ENCODE measurements at regions not wholly inside any gene's neighbourhood (a gene's known extent, or its start where the extent isn't known, plus 50 kb on each side); places are given as distances from the start of the nearest gene placed in this dataset.

GRCh38 chr16:51353055-51353454 is 202.0 kb upstream of the SALL1 start:
- H3K4me2 ChIP-seq = no peak overlapping the region
- 83% methylated on average over 3 of the region's 3 CpGs for WGBS (ENCODE audit: low lambda C conversion rate, missing lambda C conversion rate)
- no peak overlapping the region for H3K4me3 ChIP-seq
- no peak overlapping the region for H2AFZ ChIP-seq
- no peaks in the 10 kb centered on the region for H3K9me3 ChIP-seq (ENCODE audit: low read depth)
- no peaks in the 10 kb centered on the region for H3K36me3 ChIP-seq (replicated peaks; ENCODE audit: insufficient read depth, low read depth)
- no peaks in the 10 kb centered on the region for H3K27me3 ChIP-seq
- TF ChIP-seq EZH2 (IDR thresholded peaks at IDR 0.05; ENCODE audit: borderline replicate concordance) (no peak), EZH2phosphoT487 (IDR thresholded peaks at IDR 0.05; ENCODE audit: low read depth, severe bottlenecking, unreplicated experiment) (no peak), CTCF (IDR thresholded peaks at IDR 0.05; ENCODE audit: poor library complexity) (no peak)
- H3K27ac ChIP-seq = no peak overlapping the region
- H4K20me1 ChIP-seq (ENCODE audit: insufficient read depth, poor library complexity, severe bottlenecking) = no peaks in the 10 kb centered on the region
- no peak for DNase-seq (ENCODE audit: low spot score)
- H3K4me1 ChIP-seq (ENCODE audit: insufficient read depth) = no peaks in the 10 kb centered on the region
- no peaks in the 10 kb centered on the region for H3K79me2 ChIP-seq
- no peaks in the 10 kb centered on the region for H3K9me2 ChIP-seq (replicated peaks; ENCODE audit: insufficient read depth)

GRCh38 chr16:51349626-51350025 is 198.6 kb upstream of the SALL1 start:
- no peaks in the 10 kb centered on the region for H3K9me3 ChIP-seq (ENCODE audit: low read depth)
- H3K9me2 ChIP-seq (replicated peaks; ENCODE audit: insufficient read depth) = no peaks in the 10 kb centered on the region
- H3K27me3 ChIP-seq = no peaks in the 10 kb centered on the region
- no peaks in the 10 kb centered on the region for H3K4me1 ChIP-seq (ENCODE audit: insufficient read depth)
- no peaks in the 10 kb centered on the region for H4K20me1 ChIP-seq (ENCODE audit: insufficient read depth, poor library complexity, severe bottlenecking)
- no peaks in the 10 kb centered on the region for H3K36me3 ChIP-seq (replicated peaks; ENCODE audit: insufficient read depth, low read depth)
- no peak overlapping the region for H3K27ac ChIP-seq
- no peak for TF ChIP-seq EZH2phosphoT487 (IDR thresholded peaks at IDR 0.05; ENCODE audit: low read depth, severe bottlenecking, unreplicated experiment)
- no peak for TF ChIP-seq CTCF (IDR thresholded peaks at IDR 0.05; ENCODE audit: poor library complexity)
- no peak for TF ChIP-seq EZH2 (IDR thresholded peaks at IDR 0.05; ENCODE audit: borderline replicate concordance)
- no peak overlapping the region for H2AFZ ChIP-seq
- 92% methylated on average over 3 of the region's 3 CpGs for WGBS (ENCODE audit: low lambda C conversion rate, missing lambda C conversion rate)
- H3K79me2 ChIP-seq = no peaks in the 10 kb centered on the region
- H3K4me2 ChIP-seq = no peak overlapping the region
- DNase-seq (ENCODE audit: low spot score) = no peak
- H3K4me3 ChIP-seq = no peak overlapping the region

- Histone ChIP-seq H3K9me2 (replicated peaks; ENCODE audit: insufficient read depth) (no peaks in the 10 kb centered on the region), H3K27ac (no peak overlapping the region), H2AFZ (no peak overlapping the region), H3K4me2 (no peak overlapping the region), H4K20me1 (ENCODE audit: insufficient read depth, poor library complexity, severe bottlenecking) (no peaks in the 10 kb centered on the region), H3K79me2 (no peaks in the 10 kb centered on the region), H3K4me1 (ENCODE audit: insufficient read depth) (no peaks in the 10 kb centered on the region), H3K27me3 (no peaks in the 10 kb centered on the region), H3K36me3 (replicated peaks; ENCODE audit: insufficient read depth, low read depth) (no peaks in the 10 kb centered on the region), H3K4me3 (no peak overlapping the region), H3K9me3 (ENCODE audit: low read depth) (no peaks in the 10 kb centered on the region)
- TF ChIP-seq EZH2 (IDR thresholded peaks at IDR 0.05; ENCODE audit: borderline replicate concordance) (no peak), CTCF (IDR thresholded peaks at IDR 0.05; ENCODE audit: poor library complexity) (no peak), EZH2phosphoT487 (IDR thresholded peaks at IDR 0.05; ENCODE audit: low read depth, severe bottlenecking, unreplicated experiment) (no peak)
- 89% methylated on average over 4 of the region's 4 CpGs for WGBS (ENCODE audit: low lambda C conversion rate, missing lambda C conversion rate)
- no peak for DNase-seq (ENCODE audit: low spot score)
These were observed 192.3 kb upstream of the SALL1 start for GRCh38 chr16:51343411-51343810.

- Histone ChIP-seq H3K9me2 (replicated peaks; ENCODE audit: insufficient read depth) (no peaks in the 10 kb centered on the region), H3K36me3 (replicated peaks; ENCODE audit: insufficient read depth, low read depth) (no peaks in the 10 kb centered on the region), H3K4me2 (no peak overlapping the region), H3K4me3 (no peak overlapping the region), H4K20me1 (ENCODE audit: insufficient read depth, poor library complexity, severe bottlenecking) (no peaks in the 10 kb centered on the region), H3K27me3 (no peaks in the 10 kb centered on the region), H3K4me1 (ENCODE audit: insufficient read depth) (no peaks in the 10 kb centered on the region), H3K27ac (no peak overlapping the region), H2AFZ (no peak overlapping the region), H3K9me3 (ENCODE audit: low read depth) (no peaks in the 10 kb centered on the region), H3K79me2 (no peaks in the 10 kb centered on the region)
- TF ChIP-seq EZH2phosphoT487 (IDR thresholded peaks at IDR 0.05; ENCODE audit: low read depth, severe bottlenecking, unreplicated experiment) = no peak
- no peak for TF ChIP-seq CTCF (IDR thresholded peaks at IDR 0.05; ENCODE audit: poor library complexity)
- no peak for TF ChIP-seq EZH2 (IDR thresholded peaks at IDR 0.05; ENCODE audit: borderline replicate concordance)
- 58% methylated on average over 4 of the region's 4 CpGs for WGBS (ENCODE audit: low lambda C conversion rate, missing lambda C conversion rate)
- no peak for DNase-seq (ENCODE audit: low spot score)
These were observed 190.1 kb upstream of the SALL1 start for GRCh38 chr16:51341204-51341603.
